NCI-H1436 treated with DMSO at 0.1 percent for 48 hours (cell line): ENCODE measurements at regions not wholly inside any gene's neighbourhood (a gene's known extent, or its start where the extent isn't known, plus 50 kb on each side); places are given as distances from the start of the nearest gene placed in this dataset.
"Not testable (repeated sequence)": the region's sequence is repeated elsewhere in the genome, so short reads cannot be mapped to it uniquely, and the experiment has no call there.

Experiments used
- DNase-seq: peaks from one replicate; lab custom pipeline; 2025; lab: John Stamatoyannopoulos, UW

DNA sequence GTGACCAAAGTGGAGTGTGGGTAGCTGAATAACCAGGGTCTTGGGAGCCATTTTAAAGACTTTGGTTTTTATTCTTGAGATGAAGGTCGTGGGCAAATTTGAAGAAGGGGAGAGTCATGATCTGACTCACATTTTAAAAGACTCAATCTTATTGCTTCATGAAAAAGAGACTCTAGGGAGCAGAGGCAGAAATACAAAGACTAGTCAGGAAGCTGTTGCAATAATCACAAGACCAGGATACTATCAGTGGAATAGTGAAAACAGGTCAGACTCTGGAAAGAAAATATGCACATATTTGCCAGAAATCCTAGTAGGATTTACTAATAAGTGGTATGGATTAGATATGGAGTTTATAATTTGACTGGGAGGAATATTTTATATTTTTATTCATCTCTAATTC lies 448.4 kb downstream of the RAPGEF2 start:
- DNase-seq, result no peak

GRCh38 chr4:159552979-159553768 lies 450.3 kb downstream of the RAPGEF2 start:
- no peak for DNase-seq

DNA sequence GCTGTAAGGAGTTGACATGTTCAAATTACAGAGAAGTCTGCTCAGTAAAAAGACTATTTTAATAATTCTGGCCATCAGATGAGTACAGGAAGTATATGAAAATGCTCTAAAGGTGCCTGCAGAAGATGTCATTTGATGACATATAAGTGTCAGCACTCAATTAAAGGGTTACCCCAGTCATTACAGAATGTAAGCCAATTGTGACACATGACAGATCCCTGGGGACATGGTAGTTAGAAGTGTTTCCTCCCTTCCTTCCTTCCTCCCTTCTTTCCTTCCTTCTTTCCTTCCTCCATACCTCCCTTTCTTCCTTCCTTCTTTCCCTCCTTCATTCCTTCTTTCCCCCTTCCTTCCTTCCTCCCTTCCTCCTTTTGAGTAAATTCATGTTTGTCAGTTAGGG lies 453.0 kb downstream of the RAPGEF2 start:
- DNase-seq, result no peak

DNA sequence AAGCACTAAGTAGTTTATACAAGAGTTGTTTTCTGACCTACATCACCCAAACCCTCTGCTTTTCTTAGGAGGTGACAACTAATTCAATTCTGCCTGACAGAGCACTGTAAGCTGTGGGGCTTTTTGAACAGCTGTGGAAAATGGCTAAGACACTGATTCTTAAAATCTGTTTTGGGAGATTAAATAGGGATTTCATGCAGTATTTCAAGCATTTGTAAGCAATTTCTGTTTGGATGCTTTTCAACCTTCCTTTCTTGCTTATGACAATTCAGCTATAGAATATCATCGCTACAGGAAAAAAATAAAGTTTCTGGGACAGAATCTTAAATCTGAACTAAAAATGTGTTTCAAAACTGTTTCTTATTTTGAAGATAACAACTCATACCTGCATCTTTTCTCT lies 459.5 kb downstream of the RAPGEF2 start:
- no peak for DNase-seq

GRCh38 chr4:159563257-159563656 lies 460.4 kb downstream of the RAPGEF2 start:
- no peak for DNase-seq

GRCh38 chr4:159564615-159565014 lies 461.7 kb downstream of the RAPGEF2 start:
- DNase-seq, result no peak

DNA sequence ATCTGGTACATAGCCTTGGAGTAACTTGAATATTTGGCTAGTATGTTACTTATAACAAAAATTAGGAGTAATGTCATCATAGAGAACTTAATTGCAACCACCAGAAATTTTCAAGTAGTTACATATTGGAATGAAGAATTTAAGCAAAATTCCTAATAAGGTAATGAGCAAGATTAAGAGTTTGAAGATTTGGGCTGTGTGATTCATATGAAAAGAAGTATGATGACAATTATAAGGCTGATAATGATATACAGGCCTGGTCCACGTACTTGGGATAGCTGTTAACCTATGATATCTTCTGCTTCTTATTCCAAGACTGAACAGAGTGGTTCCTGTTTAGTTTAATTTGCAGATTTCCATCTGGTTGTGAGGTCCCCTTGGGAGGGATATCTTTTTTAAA lies 463.9 kb downstream of the RAPGEF2 start:
- DNase-seq, result no peak

GRCh38 chr4:159577241-159577640 lies 474.4 kb downstream of the RAPGEF2 start:
- no peak for DNase-seq

DNA sequence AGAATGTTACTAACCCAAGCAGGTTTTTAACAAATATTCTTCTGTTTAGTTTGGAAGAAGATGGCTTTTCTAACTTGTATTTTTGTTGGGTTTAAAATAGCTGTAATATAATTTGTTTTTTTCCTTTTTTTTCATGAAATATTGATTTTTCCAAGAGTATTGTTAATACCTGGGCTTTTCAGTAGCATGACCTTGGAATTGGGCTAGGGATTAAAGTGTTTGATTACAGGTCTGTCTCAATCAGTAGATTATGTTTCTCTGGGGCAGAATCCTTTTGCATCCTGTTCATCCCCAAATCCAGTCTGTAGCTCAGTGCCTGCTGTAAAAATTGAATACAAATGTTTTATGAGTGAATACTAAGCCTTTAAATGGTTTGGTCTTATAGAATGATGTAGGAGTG lies 479.8 kb downstream of the RAPGEF2 start:
- DNase-seq, result no peak

GRCh38 chr4:159592898-159593556 lies 490.1 kb downstream of the RAPGEF2 start:
- no peak for DNase-seq

- no peak for DNase-seq
These were observed 490.8 kb downstream of the RAPGEF2 start for GRCh38 chr4:159593681-159594080.

DNA sequence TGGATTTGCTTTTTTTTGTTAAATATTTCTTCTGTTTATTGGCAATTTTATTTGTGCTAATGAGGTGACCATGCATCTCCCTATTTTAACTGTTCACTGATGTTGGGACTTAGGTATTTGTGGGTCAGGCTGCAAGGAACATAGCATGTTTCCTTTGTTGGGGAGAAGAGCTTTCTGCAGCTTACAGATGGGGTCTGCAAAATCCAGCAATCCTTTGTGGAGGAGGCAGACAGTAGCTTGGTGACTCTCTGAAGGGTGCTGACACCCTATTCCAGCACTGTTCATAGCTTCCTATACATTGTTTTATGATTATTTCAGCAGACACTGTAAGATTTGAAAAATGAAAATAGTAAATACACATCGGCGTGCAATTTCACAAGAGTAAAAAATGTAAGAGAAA lies 491.7 kb downstream of the RAPGEF2 start:
- DNase-seq, result no peak

DNA sequence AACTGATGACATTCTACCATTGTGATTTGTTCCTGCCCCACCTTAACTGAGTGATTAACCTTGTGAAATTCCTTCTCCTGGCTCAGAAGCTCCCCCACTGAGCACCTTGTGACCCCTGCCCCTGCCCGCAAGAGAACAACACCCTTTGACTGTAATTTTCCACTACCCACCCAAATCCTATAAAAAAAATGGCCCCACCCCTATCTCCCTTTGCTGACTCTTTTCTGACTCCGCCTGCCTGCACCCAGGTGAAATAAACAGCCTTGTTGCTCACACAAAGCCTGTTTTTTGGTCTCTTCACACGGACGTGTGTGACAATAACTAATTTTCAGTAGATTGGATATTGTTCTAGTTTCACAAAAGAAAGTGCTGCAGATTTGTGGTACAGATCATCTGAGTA lies 492.2 kb downstream of the RAPGEF2 start:
- DNase-seq, result not testable (repeated sequence)

DNA sequence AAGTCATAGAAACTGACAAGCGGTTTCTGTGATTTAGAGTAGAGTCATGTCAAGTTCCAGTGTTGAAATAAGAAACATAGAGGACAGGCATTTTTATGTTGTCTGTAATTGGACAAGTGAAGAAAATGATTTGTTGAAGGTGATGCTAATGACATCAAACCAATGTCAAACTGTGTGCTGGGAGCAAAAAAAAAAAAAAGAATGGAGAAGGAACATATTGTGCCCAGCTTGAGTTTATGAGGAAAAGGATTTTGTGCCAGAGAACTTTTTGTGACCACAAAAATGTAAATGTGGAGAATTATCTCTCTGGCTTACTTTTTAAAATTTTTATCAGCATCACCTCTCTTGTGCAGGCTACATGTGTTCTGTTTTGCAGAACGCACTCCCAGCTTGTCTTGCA lies 495.7 kb downstream of the RAPGEF2 start:
- DNase-seq, result no peak

GRCh38 chr4:159600061-159600460 lies 497.2 kb downstream of the RAPGEF2 start:
- DNase-seq, result no peak

DNA sequence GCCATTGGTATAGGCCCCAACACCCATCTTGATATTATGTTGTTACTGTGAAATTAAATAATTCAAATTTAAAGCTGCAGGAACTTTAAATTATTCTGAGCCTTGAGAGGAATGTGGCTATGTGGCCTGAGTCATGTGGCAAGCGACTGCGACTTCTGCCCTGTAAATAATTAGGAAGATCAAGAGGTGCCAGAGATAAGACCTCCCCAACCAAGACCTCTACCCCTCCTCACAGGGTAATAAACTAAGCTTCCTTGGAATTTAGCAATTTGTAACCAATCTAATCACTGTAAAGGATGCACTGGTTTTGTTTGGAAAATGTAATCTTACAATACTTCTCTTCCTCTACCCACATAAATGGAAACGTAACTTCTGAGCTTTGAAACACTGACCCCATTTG lies 501.9 kb downstream of the RAPGEF2 start:
- DNase-seq, result no peak

GRCh38 chr4:159606835-159607234 lies 504.0 kb downstream of the RAPGEF2 start:
- no peak for DNase-seq

GRCh38 chr4:159607809-159608208 lies 504.9 kb downstream of the RAPGEF2 start:
- no peak for DNase-seq

GRCh38 chr4:159608436-159608835 lies 505.6 kb downstream of the RAPGEF2 start:
- DNase-seq, result no peak

- no peak for DNase-seq
These were observed 529.2 kb downstream of the RAPGEF2 start for GRCh38 chr4:159632031-159632430.

- DNase-seq, result no peak
These were observed 536.9 kb downstream of the RAPGEF2 start for GRCh38 chr4:159639671-159640323.

- no peak for DNase-seq
These were observed 546.4 kb downstream of the RAPGEF2 start for GRCh38 chr4:159649237-159649636.

DNA sequence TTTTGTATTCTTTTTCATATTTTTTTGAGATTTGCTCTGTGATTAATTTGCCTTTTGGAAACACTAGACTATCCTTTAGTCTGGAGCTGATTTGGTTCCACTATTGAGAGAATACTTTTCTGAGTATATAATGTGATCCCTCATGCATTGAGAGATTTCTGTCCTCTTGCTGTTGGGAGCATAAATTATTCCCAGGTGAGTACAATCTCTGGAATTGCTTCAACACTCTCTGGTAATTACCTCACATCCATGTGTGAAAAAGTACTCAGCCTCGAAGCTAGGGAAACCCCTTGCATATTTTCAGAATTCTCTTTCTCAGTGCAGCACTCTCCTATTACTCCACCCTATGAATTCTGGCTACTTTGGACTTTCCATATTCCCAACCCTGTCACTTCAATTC lies 550.0 kb downstream of the RAPGEF2 start:
- no peak for DNase-seq
